ENCODE measurements at regions not wholly inside any gene's neighbourhood (a gene's known extent, or its start where the extent isn't known, plus 50 kb on each side); places are given as distances from the start of the nearest gene placed in this dataset.
A peak's percentile ranks its signal among the peaks of the same experiment; 100 is the strongest.

DNA sequence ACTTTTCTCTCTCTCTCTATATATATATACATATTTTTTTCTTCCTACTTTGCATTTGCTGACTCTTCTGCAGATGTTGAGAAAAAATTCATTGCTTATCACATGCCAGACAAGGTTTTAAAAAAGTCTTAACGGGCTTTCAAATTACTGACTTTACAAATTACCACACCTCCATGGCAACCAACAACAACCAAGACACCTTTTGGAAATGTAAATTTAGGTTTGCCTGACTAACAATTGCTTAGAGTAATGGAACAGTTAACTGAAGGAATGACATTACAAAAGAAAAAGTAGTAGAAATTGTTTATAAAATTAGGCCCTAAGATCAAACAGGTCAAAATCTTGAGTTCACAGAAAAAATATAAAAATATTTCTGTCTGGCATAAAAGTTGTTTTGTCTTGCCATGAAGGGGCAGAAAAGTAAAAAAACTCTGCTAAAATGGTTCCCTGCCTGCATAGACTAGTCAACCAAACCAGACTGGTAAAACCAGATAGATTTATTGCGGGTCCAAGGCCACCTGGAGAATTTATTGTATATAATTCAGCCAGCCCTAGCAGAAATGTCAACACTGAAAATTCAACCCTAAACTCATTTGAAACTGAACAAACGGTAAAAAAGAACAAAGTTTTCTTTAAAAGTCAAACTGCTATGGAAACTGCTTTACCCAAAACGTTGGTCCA is 92.8 kb upstream of the FRMD1 start:
- Histone ChIP-seq H3K4me2 (replicated peaks; ENCODE audit: extremely low read depth, low read length, poor library complexity, severe bottlenecking) (no peak overlapping the region), H3K4me1 (ENCODE audit: control insufficient read depth in 1 of 2, insufficient read depth in 2 of 2, low read length in 2 of 2) (no peaks in the 10 kb centered on the region), H3K79me2 (ENCODE audit: insufficient read depth, low read length) (no peaks in the 10 kb centered on the region), H3K9ac (ENCODE audit: insufficient read depth, low read length, poor library complexity, severe bottlenecking) (no peak overlapping the region), H3K9me3 (replicated peaks in 1 of 2; ENCODE audit: control insufficient read depth in 1 of 2, insufficient read depth in 1 of 2, low read length in 2 of 2) (peaks cover 9 to 18% of the 10 kb centered on the region in 2 donors), H3K36me3 (replicated peaks in 1 of 2; ENCODE audit: control insufficient read depth in 1 of 2, insufficient read depth in 2 of 2, low read length in 2 of 2) (no peaks in the 10 kb centered on the region), H3K4me3 (replicated peaks in 1 of 3; ENCODE audit: low read depth in 2 of 3, low read length in 3 of 3) (no peak overlapping the region), H2AFZ (ENCODE audit: insufficient read depth, low read depth, low read length, poor library complexity, severe bottlenecking) (no peak overlapping the region), H3K27me3 (ENCODE audit: control insufficient read depth in 2 of 2, insufficient read depth in 2 of 2, low read length in 2 of 2) (no peaks in the 10 kb centered on the region), H4K20me1 (ENCODE audit: insufficient read depth, low read length) (no peaks in the 10 kb centered on the region), H3K27ac (ENCODE audit: low read depth in 1 of 2, low read length in 2 of 2) (no peak overlapping the region)
- peaks cover 2 to 12% (median 3%) of the 10 kb centered on the region in 3 donors for H3K27me3 Mint-ChIP-seq (ENCODE audit: low read depth in 3 of 3)
- DNase-seq: no peak
- intact Hi-C loops (cut with micrococcal nuclease): no loop called here
- peaks cover 6 to 24% (median 19%) of the 10 kb centered on the region in 7 donors for H3K9me3 Mint-ChIP-seq
- no peaks in the 10 kb centered on the region for H3K4me1 Mint-ChIP-seq
- no CpG with 5 or more reads among the region's 4 CpGs for WGBS (ENCODE audit: insufficient coverage)
- H3K36me3 Mint-ChIP-seq: no peaks in the 10 kb centered on the region
- TF ChIP-seq, protein P1, sequence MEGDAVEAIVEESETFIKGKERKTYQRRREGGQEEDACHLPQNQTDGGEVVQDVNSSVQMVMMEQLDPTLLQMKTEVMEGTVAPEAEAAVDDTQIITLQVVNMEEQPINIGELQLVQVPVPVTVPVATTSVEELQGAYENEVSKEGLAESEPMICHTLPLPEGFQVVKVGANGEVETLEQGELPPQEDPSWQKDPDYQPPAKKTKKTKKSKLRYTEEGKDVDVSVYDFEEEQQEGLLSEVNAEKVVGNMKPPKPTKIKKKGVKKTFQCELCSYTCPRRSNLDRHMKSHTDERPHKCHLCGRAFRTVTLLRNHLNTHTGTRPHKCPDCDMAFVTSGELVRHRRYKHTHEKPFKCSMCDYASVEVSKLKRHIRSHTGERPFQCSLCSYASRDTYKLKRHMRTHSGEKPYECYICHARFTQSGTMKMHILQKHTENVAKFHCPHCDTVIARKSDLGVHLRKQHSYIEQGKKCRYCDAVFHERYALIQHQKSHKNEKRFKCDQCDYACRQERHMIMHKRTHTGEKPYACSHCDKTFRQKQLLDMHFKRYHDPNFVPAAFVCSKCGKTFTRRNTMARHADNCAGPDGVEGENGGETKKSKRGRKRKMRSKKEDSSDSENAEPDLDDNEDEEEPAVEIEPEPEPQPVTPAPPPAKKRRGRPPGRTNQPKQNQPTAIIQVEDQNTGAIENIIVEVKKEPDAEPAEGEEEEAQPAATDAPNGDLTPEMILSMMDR (IDR thresholded peaks at IDR 0.05): no peak
- no peak overlapping the region for H3K27ac Mint-ChIP-seq
- H3K4me3 Mint-ChIP-seq: no peak overlapping the region

DNA sequence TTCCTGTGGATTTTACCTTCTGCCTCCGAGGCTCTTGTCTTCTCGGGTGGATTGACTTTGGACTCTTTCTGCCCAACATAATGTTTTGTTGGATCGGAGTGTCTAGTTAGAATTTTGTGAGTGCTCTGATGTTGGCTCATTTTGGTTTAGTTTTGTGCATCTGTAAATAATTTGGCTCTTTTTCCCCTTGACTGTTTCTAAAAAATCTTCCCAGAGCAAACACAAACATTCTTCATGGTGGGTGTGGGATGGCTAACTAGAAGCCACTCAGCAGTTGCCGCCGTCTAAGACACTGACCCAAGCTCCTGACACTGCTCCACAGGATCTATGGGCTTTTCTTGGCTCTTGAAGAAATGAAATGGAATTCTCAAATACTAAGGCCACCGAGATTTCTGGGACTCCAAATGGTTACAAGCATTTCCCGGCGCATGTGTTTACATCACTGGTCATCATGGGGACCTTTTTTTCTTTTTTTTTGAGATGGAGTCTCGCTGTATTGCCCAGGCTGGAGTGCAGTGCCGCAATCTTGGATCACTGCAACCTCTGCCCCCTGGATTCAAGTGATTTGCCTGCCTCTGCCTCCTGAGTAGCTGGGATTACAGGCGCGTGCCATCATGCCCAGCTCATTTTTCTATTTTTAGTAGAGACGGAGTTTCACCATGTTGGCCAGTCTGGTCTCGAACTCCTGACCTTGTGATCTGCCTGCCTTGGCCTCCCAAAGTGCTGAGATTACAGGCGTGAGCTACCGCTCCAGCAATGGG is 92.0 kb upstream of the FRMD1 start:
- Histone ChIP-seq H3K4me2 (replicated peaks; ENCODE audit: extremely low read depth, low read length, poor library complexity, severe bottlenecking) (no peak overlapping the region), H3K9ac (ENCODE audit: insufficient read depth, low read length, poor library complexity, severe bottlenecking) (no peak overlapping the region), H3K27ac (ENCODE audit: low read depth in 1 of 2, low read length in 2 of 2) (no peak overlapping the region), H3K27me3 (ENCODE audit: control insufficient read depth in 2 of 2, insufficient read depth in 2 of 2, low read length in 2 of 2) (no peaks in the 10 kb centered on the region), H3K79me2 (ENCODE audit: insufficient read depth, low read length) (no peaks in the 10 kb centered on the region), H4K20me1 (ENCODE audit: insufficient read depth, low read length) (no peaks in the 10 kb centered on the region), H3K4me3 (replicated peaks in 1 of 3; ENCODE audit: low read depth in 2 of 3, low read length in 3 of 3) (no peak overlapping the region), H3K9me3 (replicated peaks in 1 of 2; ENCODE audit: control insufficient read depth in 1 of 2, insufficient read depth in 1 of 2, low read length in 2 of 2) (peaks cover 9 to 24% of the 10 kb centered on the region in 2 donors), H3K36me3 (replicated peaks in 1 of 2; ENCODE audit: control insufficient read depth in 1 of 2, insufficient read depth in 2 of 2, low read length in 2 of 2) (no peaks in the 10 kb centered on the region), H3K4me1 (ENCODE audit: control insufficient read depth in 1 of 2, insufficient read depth in 2 of 2, low read length in 2 of 2) (no peaks in the 10 kb centered on the region), H2AFZ (ENCODE audit: insufficient read depth, low read depth, low read length, poor library complexity, severe bottlenecking) (no peak overlapping the region)
- TF ChIP-seq, protein P1 (IDR thresholded peaks at IDR 0.05): no peak
- no peaks in the 10 kb centered on the region for H3K4me1 Mint-ChIP-seq
- WGBS (ENCODE audit: insufficient coverage): 92% methylated on average over 10 of the region's 16 CpGs
- H3K27ac Mint-ChIP-seq: no peak overlapping the region
- intact Hi-C loops (cut with micrococcal nuclease): no loop called here
- H3K36me3 Mint-ChIP-seq: no peaks in the 10 kb centered on the region
- H3K27me3 Mint-ChIP-seq (ENCODE audit: low read depth in 3 of 3): peaks cover 2 to 12% (median 3%) of the 10 kb centered on the region in 3 donors
- DNase-seq: no peak
- peaks cover 6 to 29% (median 20%) of the 10 kb centered on the region in 7 donors for H3K9me3 Mint-ChIP-seq
- H3K4me3 Mint-ChIP-seq: peak overlapping the region in 1 of 2 donors; percentile 2

All from CD14-positive monocyte (primary cell).